ENCODE measurements at regions not wholly inside any gene's neighbourhood (a gene's known extent, or its start where the extent isn't known, plus 50 kb on each side); places are given as distances from the start of the nearest gene placed in this dataset.

GRCh38 chr18:73487966-73488365 lies 620.2 kb upstream of the NETO1 start:
- H3K4me3 ChIP-seq (ENCODE audit: low read depth, low read length) = no peak overlapping the region
- TF ChIP-seq, protein P1, sequence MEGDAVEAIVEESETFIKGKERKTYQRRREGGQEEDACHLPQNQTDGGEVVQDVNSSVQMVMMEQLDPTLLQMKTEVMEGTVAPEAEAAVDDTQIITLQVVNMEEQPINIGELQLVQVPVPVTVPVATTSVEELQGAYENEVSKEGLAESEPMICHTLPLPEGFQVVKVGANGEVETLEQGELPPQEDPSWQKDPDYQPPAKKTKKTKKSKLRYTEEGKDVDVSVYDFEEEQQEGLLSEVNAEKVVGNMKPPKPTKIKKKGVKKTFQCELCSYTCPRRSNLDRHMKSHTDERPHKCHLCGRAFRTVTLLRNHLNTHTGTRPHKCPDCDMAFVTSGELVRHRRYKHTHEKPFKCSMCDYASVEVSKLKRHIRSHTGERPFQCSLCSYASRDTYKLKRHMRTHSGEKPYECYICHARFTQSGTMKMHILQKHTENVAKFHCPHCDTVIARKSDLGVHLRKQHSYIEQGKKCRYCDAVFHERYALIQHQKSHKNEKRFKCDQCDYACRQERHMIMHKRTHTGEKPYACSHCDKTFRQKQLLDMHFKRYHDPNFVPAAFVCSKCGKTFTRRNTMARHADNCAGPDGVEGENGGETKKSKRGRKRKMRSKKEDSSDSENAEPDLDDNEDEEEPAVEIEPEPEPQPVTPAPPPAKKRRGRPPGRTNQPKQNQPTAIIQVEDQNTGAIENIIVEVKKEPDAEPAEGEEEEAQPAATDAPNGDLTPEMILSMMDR (IDR thresholded peaks at IDR 0.05; ENCODE audit: low read depth, low read length, missing control alignments) = no peak
- no peak for DNase-seq (ENCODE audit: low read depth)

DNA sequence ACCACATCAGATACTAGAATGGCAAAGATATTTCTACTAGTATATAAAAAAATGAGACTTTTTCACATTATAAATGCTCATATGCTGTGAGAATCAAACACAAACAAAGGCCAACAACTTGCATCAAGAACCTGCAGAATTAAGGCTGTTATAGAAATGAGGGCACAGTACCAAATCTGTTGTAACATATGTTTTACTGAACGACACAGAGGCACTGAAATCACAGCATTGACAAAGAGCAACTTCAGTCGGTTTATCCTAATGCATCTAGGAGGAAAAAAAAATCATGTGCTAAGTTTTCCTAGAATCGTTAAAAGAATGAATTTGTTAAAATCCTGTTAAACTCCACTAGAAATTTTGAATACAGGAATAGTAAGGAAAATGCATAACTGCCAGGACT lies 617.4 kb upstream of the NETO1 start:
- no peak overlapping the region for H3K4me3 ChIP-seq (ENCODE audit: low read depth, low read length)
- no peak for DNase-seq (ENCODE audit: low read depth)
- TF ChIP-seq, protein P1 (IDR thresholded peaks at IDR 0.05; ENCODE audit: low read depth, low read length, missing control alignments) = no peak

- TF ChIP-seq, protein P1 (IDR thresholded peaks at IDR 0.05; ENCODE audit: low read depth, low read length, missing control alignments) = no peak
- DNase-seq (ENCODE audit: low read depth) = no peak
- no peak overlapping the region for H3K4me3 ChIP-seq (ENCODE audit: low read depth, low read length)
These were observed 615.1 kb upstream of the NETO1 start for GRCh38 chr18:73482901-73483300.

DNA sequence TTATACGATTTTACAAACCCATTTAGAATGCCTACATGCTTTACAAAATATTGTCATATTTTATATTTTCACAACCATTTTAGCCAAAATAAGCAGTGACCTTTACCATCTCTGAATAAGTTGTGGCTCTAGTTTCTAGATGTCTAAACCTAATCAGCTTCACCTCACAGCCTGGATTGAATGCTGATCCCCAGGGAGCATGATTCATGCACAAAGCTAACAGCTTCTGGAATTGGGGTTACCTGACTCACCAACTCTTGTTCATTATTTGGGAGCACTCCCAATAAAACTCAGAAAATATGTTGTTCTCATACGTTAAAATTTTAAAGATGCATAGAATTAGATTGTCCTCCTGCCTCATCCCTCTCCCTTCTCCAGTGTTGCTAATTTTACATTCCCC lies 611.7 kb upstream of the NETO1 start:
- H3K4me3 ChIP-seq (ENCODE audit: low read depth, low read length) = no peak overlapping the region
- DNase-seq (ENCODE audit: low read depth) = no peak
- TF ChIP-seq, protein P1 (IDR thresholded peaks at IDR 0.05; ENCODE audit: low read depth, low read length, missing control alignments) = no peak

DNA sequence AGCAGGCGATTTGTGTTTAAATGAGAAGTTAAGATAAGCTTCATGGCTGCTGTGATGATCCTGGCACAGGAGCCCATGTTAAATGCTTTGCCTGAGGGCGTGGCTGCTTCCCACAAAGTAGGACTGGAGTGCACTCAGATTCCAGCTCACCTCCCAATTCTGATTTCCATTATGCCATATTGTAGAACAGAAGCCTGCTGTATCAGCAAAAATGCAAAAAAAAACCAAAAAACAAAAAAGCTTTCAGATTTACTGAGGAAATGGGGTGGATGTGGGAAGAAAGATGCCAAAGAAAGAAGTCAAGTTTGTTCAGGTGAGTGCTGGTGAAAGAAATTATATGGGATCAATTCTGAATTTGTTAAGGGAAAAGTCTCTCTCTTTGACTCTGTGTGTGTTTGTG lies 610.4 kb upstream of the NETO1 start:
- H3K4me3 ChIP-seq (ENCODE audit: low read depth, low read length) = no peak overlapping the region
- DNase-seq (ENCODE audit: low read depth) = no peak
- TF ChIP-seq, protein P1 (IDR thresholded peaks at IDR 0.05; ENCODE audit: low read depth, low read length, missing control alignments) = no peak

DNA sequence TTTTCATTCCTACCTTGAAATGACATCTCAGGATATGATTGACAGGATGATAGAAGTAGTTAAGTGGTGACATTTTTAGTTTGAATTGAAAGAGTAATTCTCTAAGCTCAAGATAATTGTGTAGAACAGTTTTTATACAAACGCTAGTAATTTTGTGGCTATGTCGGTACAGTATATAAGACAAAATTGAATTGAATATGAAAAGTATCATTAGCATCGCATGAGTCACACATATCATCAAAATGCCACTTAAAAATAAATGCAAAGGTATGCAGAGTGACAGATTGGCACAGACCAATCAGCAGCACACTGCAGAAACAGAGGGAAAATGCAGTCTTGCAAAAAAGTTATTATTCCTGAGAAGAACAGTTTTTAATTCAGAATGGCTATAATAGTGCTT lies 608.2 kb upstream of the NETO1 start:
- no peak overlapping the region for H3K4me3 ChIP-seq (ENCODE audit: low read depth, low read length)
- TF ChIP-seq, protein P1 (IDR thresholded peaks at IDR 0.05; ENCODE audit: low read depth, low read length, missing control alignments) = no peak
- no peak for DNase-seq (ENCODE audit: low read depth)

DNA sequence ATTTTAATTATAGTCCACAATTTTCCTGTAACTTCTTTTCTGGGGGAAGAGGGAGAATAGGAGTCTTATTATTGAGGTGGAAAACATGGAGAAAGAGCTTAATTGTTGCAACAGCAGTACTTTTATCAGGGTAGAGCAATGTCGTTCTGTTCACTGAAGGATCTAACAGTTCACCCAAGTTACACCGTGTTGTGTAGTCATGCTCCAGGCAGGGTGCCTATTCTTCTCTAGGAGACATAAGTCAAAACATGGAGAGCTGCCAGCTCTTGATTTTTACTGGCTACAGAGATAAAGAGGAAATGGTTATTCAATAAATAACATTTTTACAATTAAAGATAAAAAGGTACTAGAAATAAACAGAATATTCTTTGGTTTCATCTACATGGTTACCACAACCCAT lies 594.3 kb upstream of the NETO1 start:
- no peak for DNase-seq (ENCODE audit: low read depth)
- no peak overlapping the region for H3K4me3 ChIP-seq (ENCODE audit: low read depth, low read length)
- TF ChIP-seq, protein P1 (IDR thresholded peaks at IDR 0.05; ENCODE audit: low read depth, low read length, missing control alignments) = no peak

All from GM12864 (cell line).